Sigmoid colon (tissue), 4 donors: ENCODE measurements at regions not wholly inside any gene's neighbourhood (a gene's known extent, or its start where the extent isn't known, plus 50 kb on each side); places are given as distances from the start of the nearest gene placed in this dataset.

Experiments used
- CTCF ChIP-seq, 4 experiments: fragments of 450-650 bp in 3 of 4; fragments of 200-600 bp in 1 of 4; IDR thresholded peaks; one replicate each; pipeline ENCODE4 v1.5.1; 2016 to 2019; ENCODE audit warnings: antibody characterized with exemption in 4 of 4, mild to moderate bottlenecking in 3 of 4, moderate library complexity in 2 of 4
- EP300 ChIP-seq, 4 donors: sonication (generic); formaldehyde crosslinking; IDR thresholded peaks; one replicate each; pipeline ENCODE4 v1.6.1; 2017; ENCODE audit warnings: antibody characterized with exemption in 4 of 4
- POLR2AphosphoS5 ChIP-seq, 4 donors: sonication (generic); formaldehyde crosslinking; IDR thresholded peaks; one replicate each; pipeline ENCODE4 v1.6.1; 2017; ENCODE audit warnings: antibody characterized with exemption in 4 of 4

GRCh38 chr4:44872246-44872645 lies 145.9 kb upstream of the GNPDA2 start:
- no peak for TF ChIP-seq CTCF (IDR thresholded peaks at IDR 0.05)
- no peak for TF ChIP-seq EP300 (IDR thresholded peaks at IDR 0.05)
- TF ChIP-seq POLR2AphosphoS5 (IDR thresholded peaks at IDR 0.05) = no peak
